ENCODE measurements at regions not wholly inside any gene's neighbourhood (a gene's known extent, or its start where the extent isn't known, plus 50 kb on each side); places are given as distances from the start of the nearest gene placed in this dataset.

DNA sequence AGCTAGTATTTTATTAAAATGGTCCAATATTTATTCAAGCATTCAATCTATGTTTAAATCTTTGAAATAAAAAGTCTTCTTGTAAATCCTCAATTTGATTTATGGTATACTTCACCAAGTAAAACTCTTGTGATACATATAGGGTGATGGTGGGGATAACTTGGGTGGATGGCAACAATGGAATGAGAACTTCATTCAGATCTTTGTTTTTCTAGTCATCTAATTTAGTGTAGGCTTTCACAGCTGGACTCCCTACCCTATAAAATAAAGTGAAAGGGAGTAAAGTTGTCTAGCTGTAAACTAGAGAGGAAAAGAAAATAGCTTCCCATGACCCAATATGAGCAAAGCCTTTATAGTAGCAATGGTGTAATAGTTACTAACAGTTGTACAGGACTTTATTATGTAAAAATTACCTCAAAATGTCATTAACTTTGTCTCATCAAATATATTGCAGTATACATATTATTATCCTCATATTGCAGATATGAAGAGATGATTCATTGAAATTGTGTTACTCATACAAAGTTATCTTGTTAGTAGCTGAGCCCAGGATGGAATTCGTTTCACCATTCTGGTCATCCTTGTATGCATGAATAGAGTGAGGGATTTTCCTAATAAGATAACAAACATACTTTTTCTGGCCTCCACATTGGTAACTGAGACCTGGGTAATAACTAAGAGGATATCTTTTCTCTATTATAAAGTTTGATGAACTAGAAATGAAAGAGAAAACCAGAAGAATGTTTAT lies 1377.7 kb upstream of the ADGRL4 start:
- WGBS, result 84% methylated on average over 1 of the region's 1 CpG
- Histone ChIP-seq H3K27me3 (no peaks in the 10 kb centered on the region), H3K4me3 (no peak overlapping the region), H3K36me3 (no peaks in the 10 kb centered on the region), H3K27ac (replicated peaks in 1 of 4) (no peak overlapping the region), H3K4me1 (no peaks in the 10 kb centered on the region), H3K9me3 (peaks cover 0 to 4% (median 0%) of the 10 kb centered on the region in 4 donors)
- intact Hi-C loops (cut with DNase I), result no loop called here
- TF ChIP-seq POLR2A (IDR thresholded peaks at IDR 0.05; ENCODE audit: low read depth) (no peak), POLR2AphosphoS5 (IDR thresholded peaks at IDR 0.05) (no peak)
- TF ChIP-seq, protein P1, sequence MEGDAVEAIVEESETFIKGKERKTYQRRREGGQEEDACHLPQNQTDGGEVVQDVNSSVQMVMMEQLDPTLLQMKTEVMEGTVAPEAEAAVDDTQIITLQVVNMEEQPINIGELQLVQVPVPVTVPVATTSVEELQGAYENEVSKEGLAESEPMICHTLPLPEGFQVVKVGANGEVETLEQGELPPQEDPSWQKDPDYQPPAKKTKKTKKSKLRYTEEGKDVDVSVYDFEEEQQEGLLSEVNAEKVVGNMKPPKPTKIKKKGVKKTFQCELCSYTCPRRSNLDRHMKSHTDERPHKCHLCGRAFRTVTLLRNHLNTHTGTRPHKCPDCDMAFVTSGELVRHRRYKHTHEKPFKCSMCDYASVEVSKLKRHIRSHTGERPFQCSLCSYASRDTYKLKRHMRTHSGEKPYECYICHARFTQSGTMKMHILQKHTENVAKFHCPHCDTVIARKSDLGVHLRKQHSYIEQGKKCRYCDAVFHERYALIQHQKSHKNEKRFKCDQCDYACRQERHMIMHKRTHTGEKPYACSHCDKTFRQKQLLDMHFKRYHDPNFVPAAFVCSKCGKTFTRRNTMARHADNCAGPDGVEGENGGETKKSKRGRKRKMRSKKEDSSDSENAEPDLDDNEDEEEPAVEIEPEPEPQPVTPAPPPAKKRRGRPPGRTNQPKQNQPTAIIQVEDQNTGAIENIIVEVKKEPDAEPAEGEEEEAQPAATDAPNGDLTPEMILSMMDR (IDR thresholded peaks at IDR 0.05), result no peak
- no peak for DNase-seq (ENCODE audit: extremely low spot score)

DNA sequence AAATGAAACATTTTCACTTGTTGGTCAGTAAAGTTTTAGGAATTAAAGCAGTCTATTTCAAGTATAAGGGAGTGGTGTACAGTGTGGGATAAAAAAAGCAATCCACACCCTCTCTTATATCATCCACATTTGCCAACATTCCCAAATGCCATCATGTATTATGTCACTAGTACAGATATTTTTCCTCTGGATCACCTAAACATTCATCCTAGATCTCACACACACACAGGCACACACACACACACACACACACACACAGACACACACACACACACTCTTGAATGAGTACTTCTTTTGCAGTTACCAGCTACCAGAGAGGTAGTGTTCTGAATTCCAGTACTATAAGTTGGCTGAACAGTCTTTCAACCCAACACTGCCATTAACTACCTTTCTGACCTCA lies 1369.1 kb upstream of the ADGRL4 start:
- intact Hi-C loops (cut with DNase I), result no loop called here
- no peak overlapping the region for H3K27ac ChIP-seq (replicated peaks in 1 of 4)

DNA sequence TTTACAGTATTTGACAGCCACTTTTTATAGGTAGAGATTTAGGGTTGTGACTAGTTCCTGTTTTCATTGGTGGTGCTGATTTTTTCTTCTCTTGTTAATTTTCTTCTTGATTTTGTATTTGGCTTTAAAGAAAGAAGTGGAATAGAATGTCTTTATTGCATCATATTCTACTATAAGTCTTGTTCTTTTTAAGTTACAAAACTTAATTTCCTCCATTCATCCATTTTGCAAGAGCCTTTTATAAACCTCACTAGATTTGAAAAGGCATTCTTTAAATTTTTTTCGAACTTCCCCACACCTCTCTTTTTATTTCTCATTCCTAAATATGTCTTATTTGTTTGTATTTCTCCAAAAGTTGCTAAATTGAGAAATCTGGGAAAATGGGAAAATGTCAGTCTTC lies 1368.6 kb upstream of the ADGRL4 start:
- DNase-seq (ENCODE audit: extremely low spot score), result no peak
- intact Hi-C loops (cut with DNase I), result no loop called here
- no peak for TF ChIP-seq POLR2AphosphoS5 (IDR thresholded peaks at IDR 0.05)
- TF ChIP-seq, protein P1 (IDR thresholded peaks at IDR 0.05), result no peak
- no peak for TF ChIP-seq POLR2A (IDR thresholded peaks at IDR 0.05; ENCODE audit: low read depth)
- no peak for TF ChIP-seq EP300 (IDR thresholded peaks at IDR 0.05)
- H3K4me3 ChIP-seq, result no peak overlapping the region
- no peak overlapping the region for H3K27ac ChIP-seq (replicated peaks in 1 of 4)
- no peaks in the 10 kb centered on the region for H3K27me3 ChIP-seq
- peaks cover 0 to 7% (median 0%) of the 10 kb centered on the region in 4 donors for H3K4me1 ChIP-seq
- H3K9me3 ChIP-seq, result no peaks in the 10 kb centered on the region
- WGBS, result 81% methylated on average over 1 of the region's 1 CpG
- H3K36me3 ChIP-seq, result no peaks in the 10 kb centered on the region

More for the DNA sequence above, 1369.1 kb upstream of the ADGRL4 start:
- Histone ChIP-seq H3K27me3 (no peaks in the 10 kb centered on the region), H3K4me3 (no peak overlapping the region), H3K4me1 (peaks cover 0 to 7% (median 0%) of the 10 kb centered on the region in 4 donors), H3K36me3 (no peaks in the 10 kb centered on the region), H3K9me3 (no peaks in the 10 kb centered on the region)
- DNase-seq (ENCODE audit: extremely low spot score), result no peak
- TF ChIP-seq, protein P1 (IDR thresholded peaks at IDR 0.05), result no peak
- TF ChIP-seq POLR2A (IDR thresholded peaks at IDR 0.05; ENCODE audit: low read depth) (no peak), POLR2AphosphoS5 (IDR thresholded peaks at IDR 0.05) (no peak), EP300 (IDR thresholded peaks at IDR 0.05) (no peak)

DNA sequence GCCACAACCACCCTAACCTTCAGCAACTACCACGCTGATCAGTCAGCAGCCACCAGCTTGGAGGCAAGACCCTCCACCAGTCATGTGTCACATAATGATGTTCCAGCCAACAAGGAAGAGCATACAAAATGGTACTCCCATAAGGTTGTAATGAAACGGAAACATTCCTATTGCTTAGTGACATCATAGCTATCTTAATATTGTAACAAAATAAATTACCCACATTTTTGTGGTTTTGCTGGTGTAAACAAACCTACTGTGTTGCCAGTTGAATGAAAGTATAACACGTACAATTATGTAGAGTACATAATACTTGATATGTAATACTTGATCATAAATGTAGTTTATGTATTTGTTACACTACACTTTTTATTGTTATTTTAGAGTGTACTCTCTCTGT lies 1363.2 kb upstream of the ADGRL4 start:
- DNase-seq (ENCODE audit: extremely low spot score), result no peak
- Histone ChIP-seq H3K27me3 (no peaks in the 10 kb centered on the region), H3K4me3 (no peak overlapping the region), H3K4me1 (no peaks in the 10 kb centered on the region), H3K27ac (replicated peaks in 1 of 4) (no peak overlapping the region), H3K36me3 (no peaks in the 10 kb centered on the region), H3K9me3 (no peaks in the 10 kb centered on the region)
- TF ChIP-seq POLR2A (IDR thresholded peaks at IDR 0.05; ENCODE audit: low read depth) (no peak), POLR2AphosphoS5 (IDR thresholded peaks at IDR 0.05) (no peak), EP300 (IDR thresholded peaks at IDR 0.05) (no peak)
- TF ChIP-seq, protein P1 (IDR thresholded peaks at IDR 0.05), result no peak
- intact Hi-C loops (cut with DNase I), result no loop called here
- 87% methylated on average over 3 of the region's 3 CpGs for WGBS

DNA sequence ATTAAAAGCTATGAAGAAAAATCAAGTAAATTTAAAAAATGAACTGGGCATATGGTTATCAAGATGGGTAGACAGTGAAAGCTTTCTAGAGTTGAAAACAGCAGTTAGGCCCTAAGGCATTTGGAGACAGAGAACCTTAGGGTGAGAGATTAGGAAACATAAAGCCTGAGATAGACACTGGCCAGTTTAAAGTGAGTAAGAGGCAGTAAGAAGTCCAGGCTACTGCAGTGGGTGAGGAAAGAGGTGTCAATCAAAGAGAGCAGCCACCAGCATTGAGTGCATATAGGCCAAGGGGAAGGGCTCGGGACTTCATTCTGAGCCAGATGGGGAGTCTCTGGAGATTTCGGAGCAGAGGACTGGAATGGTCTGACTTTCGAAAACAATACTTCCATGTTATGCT lies 1360.5 kb upstream of the ADGRL4 start:
- Histone ChIP-seq H3K9me3 (no peaks in the 10 kb centered on the region), H3K4me1 (no peaks in the 10 kb centered on the region), H3K4me3 (no peak overlapping the region), H3K27me3 (no peaks in the 10 kb centered on the region), H3K27ac (replicated peaks in 1 of 4) (no peak overlapping the region), H3K36me3 (no peaks in the 10 kb centered on the region)
- intact Hi-C loops (cut with DNase I), result no loop called here
- no peak for DNase-seq (ENCODE audit: extremely low spot score)
- TF ChIP-seq POLR2A (IDR thresholded peaks at IDR 0.05; ENCODE audit: low read depth), result no peak
- TF ChIP-seq EP300 (IDR thresholded peaks at IDR 0.05), result no peak
- WGBS, result 75% methylated on average over 3 of the region's 3 CpGs
